SK-N-SH treated with all-trans-retinoic acid at 6 μM for 48 hours (cell line): ENCODE measurements at regions not wholly inside any gene's neighbourhood (a gene's known extent, or its start where the extent isn't known, plus 50 kb on each side); places are given as distances from the start of the nearest gene placed in this dataset.

Source experiments
- ATAC-seq: fragments of 200-7000 bp; cut with Tn5 transposase; 3 replicates; pipeline ENCODE4 v1.9.1; 2020; ENCODE audit warnings: mild to moderate bottlenecking, moderate library complexity
- ARNTL ChIP-seq: fragments of 450-650 bp; formaldehyde crosslinking; IDR thresholded peaks from 2 replicates; pipeline ENCODE4 v1.5.0; 2020; ENCODE audit warnings: low read depth, mild to moderate bottlenecking, moderate library complexity, borderline replicate concordance
- BACH2 ChIP-seq: fragments of 250-450 bp; sonication (Bioruptor Pico); IDR thresholded peaks from 2 replicates; pipeline ENCODE4 v1.9.0; 2021; ENCODE audit warnings: mild to moderate bottlenecking, borderline replicate concordance
- CREB5 ChIP-seq: fragments of 250-450 bp; sonication (Bioruptor Pico); IDR thresholded peaks from 2 replicates; pipeline ENCODE4 v1.5.1; 2020; ENCODE audit warnings: low read depth, mild to moderate bottlenecking, moderate library complexity
- CSDC2 ChIP-seq: fragments of 250-450 bp; sonication (Bioruptor Pico); IDR thresholded peaks from 2 replicates; pipeline ENCODE4 v1.5.0; 2020; ENCODE audit warnings: mild to moderate bottlenecking, moderate library complexity
- CSRNP3 ChIP-seq: fragments of 250-450 bp; sonication (Bioruptor Pico); IDR thresholded peaks from 2 replicates; pipeline ENCODE4 v1.5.1; 2021; ENCODE audit warnings: mild to moderate bottlenecking, moderate library complexity
- ESRRG ChIP-seq: fragments of 250-450 bp; sonication (Bioruptor Pico); IDR thresholded peaks from 2 replicates; pipeline ENCODE4 v1.6.1; 2021; ENCODE audit warnings: mild to moderate bottlenecking
- ISL1 ChIP-seq: fragments of 250-450 bp; sonication (Bioruptor Pico); IDR thresholded peaks from 2 replicates; pipeline ENCODE4 v2.1.2; 2022; ENCODE audit warnings: mild to moderate bottlenecking, moderate library complexity
- OSR1 ChIP-seq: fragments of 250-450 bp; sonication (Bioruptor Pico); IDR thresholded peaks from 2 replicates; pipeline ENCODE4 v1.8.0; 2022; ENCODE audit warnings: moderate library complexity, mild to moderate bottlenecking, inconsistent platforms
- PATZ1 ChIP-seq: fragments of 250-450 bp; sonication (Bioruptor Pico); IDR thresholded peaks from 2 replicates; pipeline ENCODE4 v1.8.0; 2020; ENCODE audit warnings: mild to moderate bottlenecking, moderate library complexity, borderline replicate concordance
- POU6F1 ChIP-seq: fragments of 250-450 bp; sonication (Bioruptor Pico); IDR thresholded peaks from 2 replicates; pipeline ENCODE4 v1.8.0; 2021; ENCODE audit warnings: low read depth, mild to moderate bottlenecking, moderate library complexity, borderline replicate concordance
- PPARA ChIP-seq: fragments of 250-450 bp; sonication (Bioruptor Pico); IDR thresholded peaks from 2 replicates; pipeline ENCODE4 v1.5.0; 2020; ENCODE audit warnings: mild to moderate bottlenecking, borderline replicate concordance
- SNAI2 ChIP-seq: fragments of 250-450 bp; sonication (Bioruptor Pico); IDR thresholded peaks from 2 replicates; pipeline ENCODE4 v1.5.0; 2020; ENCODE audit warnings: mild to moderate bottlenecking, moderate library complexity
- TOX ChIP-seq: fragments of 250-450 bp; sonication (Bioruptor Pico); IDR thresholded peaks from 2 replicates; pipeline ENCODE4 v1.8.0; 2021; ENCODE audit warnings: mild to moderate bottlenecking, moderate library complexity, borderline replicate concordance
- TSHZ2 ChIP-seq: fragments of 250-450 bp; sonication (Bioruptor Pico); IDR thresholded peaks from 2 replicates; pipeline ENCODE4 v1.5.0; 2020; ENCODE audit warnings: mild to moderate bottlenecking, moderate library complexity
- ZFP3 ChIP-seq: fragments of 250-450 bp; sonication (Bioruptor Pico); IDR thresholded peaks from 2 replicates; pipeline ENCODE4 v1.5.0; 2020; ENCODE audit warnings: mild to moderate bottlenecking, moderate library complexity
- ZNF565 ChIP-seq: fragments of 450-650 bp; formaldehyde crosslinking; conservative IDR thresholded peaks from 2 replicates; pipeline ENCODE4 v1.5.0; 2020; ENCODE audit warnings: low read depth, mild to moderate bottlenecking, moderate library complexity
- ZNF70 ChIP-seq: fragments of 450-650 bp; formaldehyde crosslinking; IDR thresholded peaks from 2 replicates; pipeline ENCODE4 v1.5.0; 2020; ENCODE audit warnings: mild to moderate bottlenecking, moderate library complexity
- ZNF8 ChIP-seq: fragments of 450-650 bp; formaldehyde crosslinking; IDR thresholded peaks from 2 replicates; pipeline ENCODE4 v1.5.0; 2020; ENCODE audit warnings: mild to moderate bottlenecking, moderate library complexity

GRCh38 chr18:71682591-71682990 is 861.6 kb downstream of the CBLN2 start (continued):
- TF ChIP-seq TSHZ2 (no peak), OSR1 (CRISPR knock-in tag) (no peak), BACH2 (no peak), ARNTL (CRISPR knock-in tag) (no peak)

GRCh38 chr18:71678144-71678543 is 866.0 kb downstream of the CBLN2 start:
- ATAC-seq, result no peak
- TF ChIP-seq CSRNP3 (CRISPR knock-in tag), result no peak
- no peak for TF ChIP-seq TOX (CRISPR knock-in tag)
- no peak for TF ChIP-seq OSR1 (CRISPR knock-in tag)
- TF ChIP-seq POU6F1 (CRISPR knock-in tag), result no peak
- no peak for TF ChIP-seq PPARA (CRISPR knock-in tag)
- no peak for TF ChIP-seq ARNTL (CRISPR knock-in tag)
- no peak for TF ChIP-seq ZNF70
- TF ChIP-seq SNAI2 (CRISPR knock-in tag), result no peak
- no peak for TF ChIP-seq ESRRG (CRISPR knock-in tag)
- no peak for TF ChIP-seq CSDC2 (CRISPR knock-in tag)
- TF ChIP-seq ZNF565 (CRISPR knock-in tag), result no peak
- TF ChIP-seq, all 23 proteins: peak for 0

GRCh38 chr18:71673954-71674353 is 870.2 kb downstream of the CBLN2 start:
- ATAC-seq, result no peak

More at GRCh38 chr18:71673954-71674353, 870.2 kb downstream of the CBLN2 start:
- TF ChIP-seq CREB5 (CRISPR knock-in tag), result no peak
- no peak for TF ChIP-seq TSHZ2
- no peak for TF ChIP-seq ZNF8
- TF ChIP-seq ZNF70, result no peak
- no peak for TF ChIP-seq ESRRG (CRISPR knock-in tag)
- TF ChIP-seq PATZ1, result no peak
- no peak for TF ChIP-seq POU6F1 (CRISPR knock-in tag)
- no peak for TF ChIP-seq BACH2
- TF ChIP-seq ISL1 (CRISPR knock-in tag), result no peak
- TF ChIP-seq CSDC2 (CRISPR knock-in tag), result no peak
- TF ChIP-seq ZFP3 (CRISPR knock-in tag), result no peak
